ENCODE measurements at regions not wholly inside any gene's neighbourhood (a gene's known extent, or its start where the extent isn't known, plus 50 kb on each side); places are given as distances from the start of the nearest gene placed in this dataset.

DNA sequence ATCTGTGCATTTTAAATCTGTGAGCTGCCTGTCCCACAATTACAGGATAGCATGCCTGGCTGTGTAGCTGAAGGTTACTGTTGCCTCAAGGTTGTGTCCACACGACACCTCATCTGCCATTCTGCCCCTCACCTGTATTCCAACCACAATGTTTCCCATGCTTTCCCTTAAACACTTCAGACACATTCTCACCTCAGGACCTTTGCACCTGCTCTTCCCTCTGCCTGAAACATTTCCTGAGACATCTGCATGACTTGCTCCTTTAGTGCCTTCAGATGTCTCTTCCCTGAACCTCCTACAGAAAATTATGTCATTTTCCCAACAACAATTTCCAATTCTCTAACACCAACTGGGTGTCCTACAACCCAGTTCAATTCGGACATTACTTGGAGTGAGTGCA lies 120.4 kb downstream of the ZNF608 start:
- CTCF ChIA-PET (ENCODE audit: partially characterized antibody), result interaction anchor here (0.7 kb wide), 1 partner anchor 27 kb away, joined by 3 read pairs; no protein-coding TSS in a partner anchor
- Histone ChIP-seq H2BK20ac (ENCODE audit: low read length) (0 out of 2 replicates have a peak overlapping the region, but pooled peaks have one; percentile 6), H4K5ac (ENCODE audit: insufficient read length, low read depth, low read length) (no peak overlapping the region), H2BK120ac (replicated peaks; ENCODE audit: low read depth, low read length) (no peak overlapping the region), H3K4me3 (ENCODE audit: extremely low read depth in 1 of 4, insufficient read depth in 2 of 4, low read depth in 3 of 4, low read length in 4 of 4) (no peak overlapping the region), H3K4ac (replicated peaks; ENCODE audit: insufficient read length, low read depth, low read length) (no peak overlapping the region), H4K8ac (ENCODE audit: extremely low read depth, insufficient read depth, low read length) (no peak overlapping the region), H2BK15ac (ENCODE audit: low read length) (peak overlapping the region; percentile 75; the same call in 1 of the 2 replicates), H3K79me1 (ENCODE audit: low read depth, low read length) (no peaks in the 10 kb centered on the region), H3K27me3 (replicated peaks in 1 of 4; ENCODE audit: control insufficient read depth in 3 of 4, extremely low read depth in 1 of 4, insufficient read depth in 3 of 4, low read length in 3 of 4) (no peaks in the 10 kb centered on the region), H3K14ac (ENCODE audit: insufficient read length) (no peak overlapping the region), H3K9me3 (ENCODE audit: insufficient read depth in 2 of 2, low read depth in 1 of 2, low read length in 1 of 2) (no peaks in the 10 kb centered on the region), H3K18ac (ENCODE audit: extremely low read depth, low read length) (no peak overlapping the region), H3K79me2 (ENCODE audit: control insufficient read depth in 1 of 2, insufficient read depth in 2 of 2, low read length in 2 of 2) (no peaks in the 10 kb centered on the region), H3K56ac (replicated peaks; ENCODE audit: insufficient read length, low read depth, low read length) (no peak overlapping the region), H2BK5ac (ENCODE audit: low read depth, low read length) (no peak overlapping the region), H2BK12ac (ENCODE audit: low read depth, low read length) (no peak overlapping the region), H3K4me1 (replicated peaks in 1 of 4; ENCODE audit: control insufficient read depth in 3 of 4, insufficient read depth in 4 of 4, low read length in 3 of 4) (peaks cover 0 to 5% (median 2%) of the 10 kb centered on the region in 4 experiments; a peak in 3 of 7 replicates), H3K4me2 (ENCODE audit: insufficient read depth in 1 of 2, low read depth in 2 of 2, low read length in 2 of 2) (no peak overlapping the region), H3K36me3 (ENCODE audit: control insufficient read depth in 2 of 4, insufficient read depth in 4 of 4, low read length in 3 of 4) (no peaks in the 10 kb centered on the region), H3K27ac (ENCODE audit: low read depth, low read length) (no peak overlapping the region), H3K23ac (ENCODE audit: insufficient read length) (no peak overlapping the region), H2AFZ (ENCODE audit: low read length) (no peak overlapping the region), H3K23me2 (ENCODE audit: low read depth, low read length) (no peaks in the 10 kb centered on the region), H3K9ac (replicated peaks in 1 of 4; ENCODE audit: extremely low read depth in 1 of 4, low read depth in 3 of 4, low read length in 3 of 4) (no peak overlapping the region), H2AK5ac (ENCODE audit: low read depth, low read length) (no peak overlapping the region; the same call in 1 of the 2 replicates), H4K91ac (replicated peaks; ENCODE audit: insufficient read length, low read length) (no peak overlapping the region), H4K20me1 (replicated peaks in 1 of 2; ENCODE audit: control insufficient read depth in 1 of 2, insufficient read depth in 2 of 2, low read length in 2 of 2) (no peaks in the 10 kb centered on the region)
- FAIRE-seq, result no peak
- POLR2A ChIA-PET (ENCODE audit: partially characterized antibody), result no interaction called here
- DNase-seq (ENCODE audit: low read depth in 1 of 2, low spot score in 2 of 2), result no peak
- 92% methylated on average over 2 of the region's 2 CpGs; no CpG with 5 or more reads in 1 of the 2 experiments for WGBS, 2 experiments (ENCODE audit: extremely low coverage in 1 of 2, insufficient coverage in 1 of 2, insufficient read length in 1 of 2, insufficient replicate concordance in 2 of 2, low coverage in 1 of 2, low lambda C conversion rate in 2 of 2, missing lambda C conversion rate in 1 of 2)
- TF ChIP-seq SAP30 (IDR thresholded peaks at IDR 0.05; ENCODE audit: insufficient read depth, insufficient replicate concordance, low read length), result no peak
- no peak for TF ChIP-seq FOSL1 (IDR thresholded peaks at IDR 0.05; ENCODE audit: insufficient read depth, low read depth, low read length)
- TF ChIP-seq POLR2A (IDR thresholded peaks at IDR 0.05; ENCODE audit: control extremely low read depth in 1 of 2, low read depth in 2 of 2, low read length in 2 of 2), result no peak
- no peak for TF ChIP-seq CBX8 (IDR thresholded peaks at IDR 0.05; ENCODE audit: borderline replicate concordance, low read depth, low read length)
- TF ChIP-seq NANOG (IDR thresholded peaks at IDR 0.05; ENCODE audit: insufficient read depth, low read depth, low read length, poor library complexity, severe bottlenecking), result no peak
- TF ChIP-seq JUN (IDR thresholded peaks at IDR 0.05; ENCODE audit: low read depth, low read length), result no peak
- no peak for TF ChIP-seq BACH1 (IDR thresholded peaks at IDR 0.05; ENCODE audit: low read length)
- no peak for TF ChIP-seq EP300 (IDR thresholded peaks at IDR 0.05; ENCODE audit: borderline replicate concordance in 1 of 2, low read depth in 2 of 2, low read length in 2 of 2)
- TF ChIP-seq KDM4A (IDR thresholded peaks at IDR 0.05; ENCODE audit: low read depth, low read length, severe bottlenecking), result no peak
- no peak for TF ChIP-seq EGR1 (IDR thresholded peaks at IDR 0.05; ENCODE audit: borderline replicate concordance, low read depth, low read length)
- no peak for TF ChIP-seq YY1 (IDR thresholded peaks at IDR 0.05; ENCODE audit: low read depth, low read length)
- TF ChIP-seq PHF8 (conservative IDR thresholded peaks at IDR 0.05; ENCODE audit: low read depth, low read length), result no peak
- no peak for TF ChIP-seq MAFK (IDR thresholded peaks at IDR 0.05; ENCODE audit: low read depth, low read length)
- no peak for TF ChIP-seq CEBPB (IDR thresholded peaks at IDR 0.05; ENCODE audit: low read depth, low read length)
- TF ChIP-seq SIX5 (IDR thresholded peaks at IDR 0.05; ENCODE audit: low read depth, low read length), result no peak
- TF ChIP-seq CBX5 (IDR thresholded peaks at IDR 0.05; ENCODE audit: low read depth, low read length), result no peak

All from H1 (cell line).